ENCODE measurements at regions not wholly inside any gene's neighbourhood (a gene's known extent, or its start where the extent isn't known, plus 50 kb on each side); places are given as distances from the start of the nearest gene placed in this dataset.

DNA sequence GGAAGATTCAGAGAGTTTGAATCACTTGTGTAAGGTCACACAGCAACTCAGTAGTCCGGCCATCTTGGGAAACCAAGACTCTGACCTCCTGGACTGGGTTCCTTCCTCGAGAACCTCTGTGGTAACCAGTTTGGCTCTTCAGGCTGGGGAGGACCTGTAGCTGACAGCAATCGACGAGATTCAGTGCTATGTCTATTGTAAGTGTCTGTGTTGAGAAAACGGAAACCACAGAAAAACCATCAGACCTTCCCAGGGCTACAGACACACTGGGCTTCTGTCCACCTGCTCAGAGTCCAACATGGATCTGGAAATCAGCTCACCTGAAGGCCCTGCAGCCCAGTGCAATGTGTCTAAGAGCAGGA lies 403.7 kb downstream of the RPS24 start:
- TF ChIP-seq POLR2A (IDR thresholded peaks at IDR 0.05) = no peak
- TF ChIP-seq CTCF (IDR thresholded peaks at IDR 0.05) = no peak
- DNase-seq = no peak

GRCh38 chr10:78437998-78438906 lies 404.6 kb downstream of the RPS24 start:
- Histone ChIP-seq H3K4me1 (peaks cover 0 to 9% (median 0%) of the 10 kb centered on the region in 4 donors), H3K27ac (no peak overlapping the region), H3K36me3 (no peaks in the 10 kb centered on the region), H3K27me3 (no peaks in the 10 kb centered on the region), H3K9me3 (no peaks in the 10 kb centered on the region), H3K4me3 (no peak overlapping the region)
- DNase-seq = no peak
- TF ChIP-seq POLR2A (IDR thresholded peaks at IDR 0.05) (no peak), CTCF (IDR thresholded peaks at IDR 0.05) (peak; percentile 15 to 31 (median 20))
- intact Hi-C loops (cut with DNase I) = no loop called here
- 48% methylated on average over 5 of the region's 9 CpGs for WGBS (ENCODE audit: insufficient coverage, low coverage, low lambda C conversion rate, missing lambda C conversion rate)
- peak; percentile 47 to 59 (median 52) for ATAC-seq

More for the DNA sequence above, 403.7 kb downstream of the RPS24 start:
- WGBS (ENCODE audit: insufficient coverage, low coverage, low lambda C conversion rate, missing lambda C conversion rate) = 60% methylated on average over 1 of the region's 5 CpGs
- no peaks in the 10 kb centered on the region for H3K27me3 ChIP-seq
- no peaks in the 10 kb centered on the region for H3K36me3 ChIP-seq
- intact Hi-C loops (cut with DNase I) = no loop called here
- no peak overlapping the region for H3K27ac ChIP-seq
- H3K4me3 ChIP-seq = no peak overlapping the region
- ATAC-seq = no peak
- no peaks in the 10 kb centered on the region for H3K9me3 ChIP-seq
- H3K4me1 ChIP-seq = peaks cover 0 to 9% (median 0%) of the 10 kb centered on the region in 4 donors

GRCh38 chr10:78438907-78439809 lies 405.5 kb downstream of the RPS24 start:
- H3K4me1 ChIP-seq = peaks cover 0 to 9% (median 0%) of the 10 kb centered on the region in 4 donors
- TF ChIP-seq CTCF (IDR thresholded peaks at IDR 0.05) (no peak), POLR2A (IDR thresholded peaks at IDR 0.05) (no peak)
- DNase-seq (peak in 1 of 3 donors; percentile 52), ATAC-seq (peak in 3 of 4 donors; percentile 15 to 78 (median 70))
- no peak overlapping the region for H3K4me3 ChIP-seq
- WGBS (ENCODE audit: insufficient coverage, low coverage, low lambda C conversion rate, missing lambda C conversion rate) = 58% methylated on average over 6 of the region's 12 CpGs
- no peak overlapping the region for H3K27ac ChIP-seq
- no peaks in the 10 kb centered on the region for H3K27me3 ChIP-seq
- no peaks in the 10 kb centered on the region for H3K9me3 ChIP-seq
- H3K36me3 ChIP-seq = no peaks in the 10 kb centered on the region
- intact Hi-C loops (cut with DNase I) = no loop called here

GRCh38 chr10:78441010-78441409 lies 407.3 kb downstream of the RPS24 start:
- no peak for DNase-seq
- no peak overlapping the region for H3K4me3 ChIP-seq

More at GRCh38 chr10:78441010-78441409, 407.3 kb downstream of the RPS24 start:
- Histone ChIP-seq H3K27ac (no peak overlapping the region), H3K9me3 (no peaks in the 10 kb centered on the region), H3K27me3 (no peaks in the 10 kb centered on the region), H3K4me1 (peaks cover 0 to 9% (median 0%) of the 10 kb centered on the region in 4 donors), H3K36me3 (no peaks in the 10 kb centered on the region)
- TF ChIP-seq POLR2A (IDR thresholded peaks at IDR 0.05) (no peak), CTCF (IDR thresholded peaks at IDR 0.05) (no peak)
- no peak for ATAC-seq
- WGBS (ENCODE audit: insufficient coverage, low coverage, low lambda C conversion rate, missing lambda C conversion rate) = 94% methylated on average over 4 of the region's 4 CpGs
- intact Hi-C loops (cut with DNase I) = no loop called here

Data from right lobe of liver (tissue), 6 donors.